Calu3 (cell line): ENCODE measurements at regions not wholly inside any gene's neighbourhood (a gene's known extent, or its start where the extent isn't known, plus 50 kb on each side); places are given as distances from the start of the nearest gene placed in this dataset.

ENCODE experiments used
- BruUV-seq: library from RNA; stranded (reverse); fragments of 400-500 nt; replicated peaks from 2 replicates; lab custom pipeline; 2021; lab: Mats Ljungman, UMichigan
- CTCF ChIA-PET: fragments of 300-600 bp; sonication (Branson Sonifier 250); formaldehyde crosslinking; loops from one replicate; lab custom pipeline; 2022; ENCODE audit warnings: antibody characterized with exemption; lab: Charles Lee
- DNase-seq: peaks from one replicate; pipeline ENCODE4 v3.0.0; 2022
- H3K27ac Mint-ChIP-seq: one replicate; pipeline ENCODE4 v1.8.0; 2022; ENCODE audit warnings: mixed read lengths; ENCODE audit not compliant: unreplicated experiment
- H3K27me3 Mint-ChIP-seq: one replicate; pipeline ENCODE4 v1.8.0; 2022; ENCODE audit warnings: mixed read lengths; ENCODE audit not compliant: unreplicated experiment
- H3K36me3 Mint-ChIP-seq: one replicate; pipeline ENCODE4 v1.8.0; 2022; ENCODE audit warnings: mild to moderate bottlenecking, moderate library complexity, mixed read lengths; ENCODE audit not compliant: insufficient read depth, unreplicated experiment
- H3K4me1 Mint-ChIP-seq: one replicate; pipeline ENCODE4 v1.8.0; 2022; ENCODE audit warnings: mild to moderate bottlenecking, low read depth, mixed read lengths; ENCODE audit not compliant: unreplicated experiment
- H3K4me3 Mint-ChIP-seq: one replicate; pipeline ENCODE4 v1.8.0; 2022; ENCODE audit warnings: mild to moderate bottlenecking, low read depth, moderate library complexity, mixed read lengths; ENCODE audit not compliant: unreplicated experiment
- H3K9me3 Mint-ChIP-seq: one replicate; pipeline ENCODE4 v1.8.0; 2022; ENCODE audit warnings: low read depth, mixed read lengths; ENCODE audit not compliant: unreplicated experiment
- CTCF ChIP-seq: fragments of 200-600 bp; IDR thresholded peaks from one replicate; pipeline ENCODE4 v1.8.0; 2022; ENCODE audit warnings: antibody characterized with exemption; ENCODE audit not compliant: unreplicated experiment
- intact Hi-C: fragments of 100-400 bp; cut with micrococcal nuclease; formaldehyde crosslinking; loops from one replicate; pipeline ENCODE4 v1.10.0; 2022; ENCODE audit not compliant: unreplicated experiment

GRCh38 chr12:89073659-89074058 is 278.6 kb downstream of the DUSP6 start:
- TF ChIP-seq CTCF = no peak
- peaks cover 45% of the 10 kb centered on the region for H3K4me1 Mint-ChIP-seq
- DNase-seq = no peak
- H3K27ac Mint-ChIP-seq = peak overlapping the region; percentile 77
- BruUV-seq = no TSS peak
- no peaks in the 10 kb centered on the region for H3K9me3 Mint-ChIP-seq
- CTCF ChIA-PET = interaction anchor here (0.8 to 1.4 kb wide), 2 partner anchors 14 to 279 kb away, joined by 3 to 4 read pairs; partner anchors contain the start of gene DUSP6
- peaks cover 6% of the 10 kb centered on the region for H3K36me3 Mint-ChIP-seq
- intact Hi-C loops = loop anchor here (1.0 to 2.0 kb wide), 3 partner anchors 44 to 279 kb away; partner anchors contain the start of gene DUSP6
- H3K27me3 Mint-ChIP-seq = no peaks in the 10 kb centered on the region
- H3K4me3 Mint-ChIP-seq = no peak overlapping the region

GRCh38 chr12:89073027-89073398 is 279.3 kb downstream of the DUSP6 start:
- Mint-ChIP-seq H3K27ac (peak overlapping the region; percentile 77), H3K4me1 (peaks cover 45% of the 10 kb centered on the region), H3K9me3 (no peaks in the 10 kb centered on the region), H3K4me3 (peak overlapping the region; percentile 23), H3K27me3 (no peaks in the 10 kb centered on the region), H3K36me3 (peaks cover 6% of the 10 kb centered on the region)
- BruUV-seq = no TSS peak
- TF ChIP-seq CTCF = no peak
- DNase-seq = peak; percentile 75
- intact Hi-C loops = loop anchor here (1.0 to 2.0 kb wide), 3 partner anchors 44 to 280 kb away; partner anchors contain the start of gene DUSP6
- CTCF ChIA-PET = interaction anchor here (0.6 to 1.4 kb wide), 6 partner anchors 10 to 1633 kb away, joined by 3 to 4 read pairs (median 3); partner anchors contain the start of gene DUSP6

GRCh38 chr12:89072294-89073026 is 279.8 kb downstream of the DUSP6 start:
- peaks cover 6% of the 10 kb centered on the region for H3K36me3 Mint-ChIP-seq
- peaks cover 48% of the 10 kb centered on the region for H3K4me1 Mint-ChIP-seq
- no peak for TF ChIP-seq CTCF
- H3K27me3 Mint-ChIP-seq = no peaks in the 10 kb centered on the region
- DNase-seq = no peak
- no TSS peak for BruUV-seq
- H3K4me3 Mint-ChIP-seq = peak overlapping the region; percentile 23
- H3K9me3 Mint-ChIP-seq = no peaks in the 10 kb centered on the region
- CTCF ChIA-PET = interaction anchor here (0.6 to 1.4 kb wide), 5 partner anchors 15 to 1633 kb away, joined by 3 to 4 read pairs (median 3); no protein-coding TSS in a partner anchor
- peak overlapping the region; percentile 77 for H3K27ac Mint-ChIP-seq
- intact Hi-C loops = loop anchor here (1.0 to 2.0 kb wide), 3 partner anchors 45 to 280 kb away; partner anchors contain the start of gene DUSP6

- H3K4me1 Mint-ChIP-seq = peaks cover 58% of the 10 kb centered on the region
- CTCF ChIA-PET = no interaction called here
- TF ChIP-seq CTCF = no peak
- H3K36me3 Mint-ChIP-seq = peaks cover 6% of the 10 kb centered on the region
- no peak overlapping the region for H3K4me3 Mint-ChIP-seq
- BruUV-seq = no TSS peak
- H3K9me3 Mint-ChIP-seq = no peaks in the 10 kb centered on the region
- intact Hi-C loops = no loop called here
- DNase-seq = no peak
- no peaks in the 10 kb centered on the region for H3K27me3 Mint-ChIP-seq
- no peak overlapping the region for H3K27ac Mint-ChIP-seq
These were observed 281.7 kb downstream of the DUSP6 start for GRCh38 chr12:89070603-89071002.
